ENCODE measurements at regions not wholly inside any gene's neighbourhood (a gene's known extent, or its start where the extent isn't known, plus 50 kb on each side); places are given as distances from the start of the nearest gene placed in this dataset.

GRCh38 chr5:96076451-96076850 is 114.8 kb upstream of the ELL2 start:
- no peak for DNase-seq (ENCODE audit: low read depth in 1 of 2, low spot score in 1 of 2)
- no peaks in the 10 kb centered on the region for H3K27me3 ChIP-seq (ENCODE audit: insufficient read depth, poor library complexity, severe bottlenecking)
- H3K4me3 ChIP-seq (replicated peaks; ENCODE audit: insufficient read depth, low read length) = no peak overlapping the region
- TF ChIP-seq REST (IDR thresholded peaks at IDR 0.05; ENCODE audit: insufficient replicate concordance, low read depth) (no peak), POLR2AphosphoS5 (IDR thresholded peaks at IDR 0.05; ENCODE audit: low read depth) (no peak), CTCF (IDR thresholded peaks at IDR 0.05; ENCODE audit: insufficient read depth, low read length) (no peak), GABPA (IDR thresholded peaks at IDR 0.05; ENCODE audit: low read depth) (no peak), SPI1 (IDR thresholded peaks at IDR 0.05; ENCODE audit: borderline replicate concordance, low read depth) (no peak)
- H3K27ac ChIP-seq (replicated peaks) = no peak overlapping the region

- H3K27ac ChIP-seq (replicated peaks) = no peak overlapping the region
- H3K4me3 ChIP-seq (replicated peaks; ENCODE audit: insufficient read depth, low read length) = no peak overlapping the region
- no peak for TF ChIP-seq POLR2AphosphoS5 (IDR thresholded peaks at IDR 0.05; ENCODE audit: low read depth)
- no peak for TF ChIP-seq SPI1 (IDR thresholded peaks at IDR 0.05; ENCODE audit: borderline replicate concordance, low read depth)
- TF ChIP-seq GABPA (IDR thresholded peaks at IDR 0.05; ENCODE audit: low read depth) = no peak
- no peak for TF ChIP-seq REST (IDR thresholded peaks at IDR 0.05; ENCODE audit: insufficient replicate concordance, low read depth)
- TF ChIP-seq CTCF (IDR thresholded peaks at IDR 0.05; ENCODE audit: insufficient read depth, low read length) = no peak
- H3K27me3 ChIP-seq (ENCODE audit: insufficient read depth, poor library complexity, severe bottlenecking) = no peaks in the 10 kb centered on the region
- DNase-seq (ENCODE audit: low read depth in 1 of 2, low spot score in 1 of 2) = no peak
Observed at GRCh38 chr5:96075579-96076289, 114.1 kb upstream of the ELL2 start.

GRCh38 chr5:96074870-96075269 is 113.2 kb upstream of the ELL2 start:
- no peak for DNase-seq (ENCODE audit: low read depth in 1 of 2, low spot score in 1 of 2)
- no peak for TF ChIP-seq SPI1 (IDR thresholded peaks at IDR 0.05; ENCODE audit: borderline replicate concordance, low read depth)
- TF ChIP-seq POLR2AphosphoS5 (IDR thresholded peaks at IDR 0.05; ENCODE audit: low read depth) = no peak
- TF ChIP-seq CTCF (IDR thresholded peaks at IDR 0.05; ENCODE audit: insufficient read depth, low read length) = no peak
- no peak for TF ChIP-seq GABPA (IDR thresholded peaks at IDR 0.05; ENCODE audit: low read depth)
- no peak for TF ChIP-seq REST (IDR thresholded peaks at IDR 0.05; ENCODE audit: insufficient replicate concordance, low read depth)
- Histone ChIP-seq H3K27me3 (ENCODE audit: insufficient read depth, poor library complexity, severe bottlenecking) (no peaks in the 10 kb centered on the region), H3K4me3 (replicated peaks; ENCODE audit: insufficient read depth, low read length) (no peak overlapping the region), H3K27ac (replicated peaks) (no peak overlapping the region)
